HG03565 (cell line): ENCODE measurements at regions not wholly inside any gene's neighbourhood (a gene's known extent, or its start where the extent isn't known, plus 50 kb on each side); places are given as distances from the start of the nearest gene placed in this dataset.

ENCODE experiments used
- ATAC-seq: cut with Tn5 transposase; IDR thresholded peaks from one replicate; pipeline ENCODE4 v1.9.1; 2021; ENCODE audit warnings: mild to moderate bottlenecking, moderate library complexity; ENCODE audit not compliant: unreplicated experiment

DNA sequence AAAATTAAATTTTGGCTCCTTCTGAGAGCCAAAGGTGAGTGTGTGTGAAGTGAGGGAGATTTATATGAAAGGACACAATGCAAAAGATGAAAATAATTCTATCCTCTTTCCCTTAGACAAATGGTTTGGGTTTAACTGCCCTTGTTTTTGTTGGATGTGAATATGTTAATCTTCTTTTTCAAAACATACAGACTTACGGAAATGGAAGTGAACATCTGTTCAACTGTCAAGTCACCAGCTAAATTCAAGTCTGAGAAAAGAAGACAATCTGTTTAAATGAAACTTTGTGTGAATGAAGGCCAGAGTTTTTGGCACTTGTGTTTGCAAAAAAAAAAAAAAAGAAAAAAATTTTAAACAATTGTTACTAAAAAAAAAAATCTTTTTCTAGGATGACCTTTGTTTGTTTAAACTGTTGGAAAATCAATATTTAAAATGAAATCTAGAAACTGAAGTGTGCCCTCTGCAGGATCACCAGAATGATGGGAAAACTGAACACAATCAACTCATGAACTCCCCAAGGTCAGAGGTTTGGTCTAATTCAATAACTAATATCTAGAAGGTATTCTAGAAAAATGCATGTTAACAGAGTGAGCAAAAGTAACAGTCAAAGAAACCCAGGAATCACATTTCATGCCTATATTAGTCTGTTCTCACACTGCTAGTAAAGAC lies 448.8 kb downstream of the FLRT2 start:
- ATAC-seq = no peak

DNA sequence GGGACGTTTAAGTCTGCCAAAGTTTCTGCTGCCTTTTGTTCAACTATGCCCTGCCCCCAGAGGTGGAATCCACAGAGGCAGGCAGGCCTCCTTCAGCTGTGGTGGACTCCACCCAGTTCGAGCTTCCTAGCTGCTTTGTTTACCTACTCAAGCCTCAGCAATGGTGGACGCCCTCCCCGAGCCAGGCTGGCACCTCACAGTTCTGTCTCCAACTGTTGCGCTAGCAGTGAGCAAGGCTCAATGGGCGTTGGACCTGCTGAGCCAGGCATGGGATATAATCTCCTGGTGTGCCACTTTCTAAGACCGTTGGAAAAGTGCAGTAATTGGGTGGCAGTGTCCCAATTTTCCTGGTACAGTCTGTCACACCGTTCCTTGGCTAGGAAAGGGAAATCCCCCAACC lies 444.7 kb downstream of the FLRT2 start:
- no peak for ATAC-seq

- no peak for ATAC-seq
Observed at GRCh38 chr14:85963486-85963885, 433.5 kb downstream of the FLRT2 start.

DNA sequence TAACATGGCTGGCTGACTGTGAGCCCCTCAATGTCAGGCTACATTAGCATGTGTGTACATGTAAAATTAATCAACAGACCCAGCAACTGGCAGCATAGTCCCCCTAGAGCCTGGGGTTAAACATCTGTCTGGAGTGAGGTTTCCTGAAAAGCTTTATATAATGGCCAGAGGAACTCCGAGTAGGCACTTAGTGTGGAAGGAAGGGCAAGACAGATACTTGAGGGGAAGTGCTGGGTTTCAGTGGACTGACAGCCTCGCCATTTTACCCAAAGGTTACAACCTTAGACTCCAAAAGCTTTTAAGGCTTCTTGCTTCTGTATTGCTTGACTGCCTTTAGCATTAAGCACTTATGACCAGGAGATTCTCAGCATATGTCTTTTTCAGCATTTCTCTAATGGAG lies 430.8 kb downstream of the FLRT2 start:
- no peak for ATAC-seq

GRCh38 chr14:85959063-85959462 lies 429.1 kb downstream of the FLRT2 start:
- ATAC-seq = no peak

- ATAC-seq = no peak
Observed at GRCh38 chr14:85958069-85958468, 428.1 kb downstream of the FLRT2 start.

DNA sequence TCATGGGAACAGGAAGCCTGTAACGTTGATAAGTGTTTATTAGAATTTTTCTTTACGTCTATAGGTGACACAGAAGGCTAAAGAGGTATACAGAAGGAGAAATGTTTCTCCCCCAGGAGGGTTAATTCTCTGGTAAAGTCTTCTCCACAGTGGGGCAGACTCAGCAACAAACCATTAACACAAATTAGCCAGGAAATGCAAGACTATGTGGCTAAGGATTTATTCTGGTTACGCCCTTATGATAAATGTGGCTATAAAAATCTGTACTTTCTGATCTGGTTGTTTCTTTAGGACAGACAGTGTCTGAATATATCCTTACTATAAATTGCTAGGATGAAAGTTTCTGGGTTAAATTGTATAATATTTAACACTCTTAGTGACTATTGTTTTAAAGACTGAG lies 423.3 kb downstream of the FLRT2 start:
- ATAC-seq = no peak

DNA sequence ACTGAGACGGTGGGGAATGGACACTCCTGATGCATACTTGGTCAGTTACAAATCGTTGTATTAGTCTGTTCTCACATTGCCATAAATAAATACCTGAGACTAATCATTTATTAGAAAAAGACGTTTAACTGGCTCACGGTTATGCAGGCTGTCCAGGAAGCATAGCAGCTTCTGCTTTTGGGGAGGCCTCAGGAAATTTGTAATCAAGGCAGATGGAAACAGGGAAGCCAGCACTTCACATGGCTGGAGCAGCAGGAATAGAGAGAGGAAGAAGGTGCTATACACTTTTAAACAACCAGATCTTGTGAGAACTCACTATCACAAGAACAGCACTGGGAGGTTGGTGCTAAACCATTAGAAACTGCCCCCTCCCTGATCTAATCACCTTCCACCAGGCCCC lies 418.2 kb downstream of the FLRT2 start:
- ATAC-seq = no peak

DNA sequence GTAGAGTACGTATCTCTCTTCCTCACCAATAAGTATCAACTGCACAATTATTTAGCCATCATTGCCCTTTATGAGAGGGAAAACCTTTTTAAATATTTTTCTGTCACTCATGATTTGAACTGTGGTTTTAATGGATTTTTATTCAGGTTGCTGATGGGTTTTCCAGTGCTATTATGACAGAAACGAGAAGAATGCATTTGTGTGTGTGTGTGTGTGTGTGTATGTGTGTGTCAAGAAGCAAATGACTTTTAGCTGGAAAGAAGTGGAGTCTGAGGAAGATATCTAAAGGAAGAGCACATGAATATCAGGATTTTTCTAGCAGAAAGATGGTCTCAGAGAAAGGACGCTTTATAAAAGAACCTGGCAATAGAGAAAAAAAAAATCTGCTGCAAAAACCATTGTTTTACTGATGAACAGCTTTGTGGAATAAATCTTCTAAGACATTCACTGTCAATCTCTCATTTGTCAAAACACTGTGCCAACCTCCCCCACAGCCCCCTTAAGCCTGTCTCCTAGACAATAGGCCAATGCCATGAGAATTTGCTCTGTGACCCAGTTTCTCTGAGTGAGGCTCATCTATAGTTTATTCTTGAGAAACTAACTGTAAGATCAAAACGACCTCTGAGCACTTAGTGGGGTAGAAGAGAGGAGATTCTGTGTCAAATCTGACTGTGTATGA lies 417.7 kb downstream of the FLRT2 start:
- ATAC-seq = no peak

GRCh38 chr14:85943192-85943591 lies 413.2 kb downstream of the FLRT2 start:
- ATAC-seq = no peak

DNA sequence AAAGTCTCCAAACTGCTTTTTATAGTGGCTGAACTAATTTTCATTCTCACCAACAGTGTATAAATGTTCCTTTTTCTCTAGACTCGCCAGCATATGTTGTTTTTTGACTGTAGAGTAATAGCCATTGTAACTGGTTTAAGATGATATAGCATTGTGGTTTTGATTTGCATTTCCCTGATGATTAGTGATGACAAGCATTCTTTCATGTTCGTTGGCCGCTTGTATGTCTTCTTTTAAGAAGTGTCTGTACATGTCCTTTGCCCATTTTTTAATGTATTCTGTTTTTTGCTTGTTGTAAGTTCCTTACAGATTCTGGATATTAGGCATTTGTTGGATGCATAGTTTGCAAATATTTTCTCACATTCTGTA lies 404.9 kb downstream of the FLRT2 start:
- peak; percentile 25 for ATAC-seq

DNA sequence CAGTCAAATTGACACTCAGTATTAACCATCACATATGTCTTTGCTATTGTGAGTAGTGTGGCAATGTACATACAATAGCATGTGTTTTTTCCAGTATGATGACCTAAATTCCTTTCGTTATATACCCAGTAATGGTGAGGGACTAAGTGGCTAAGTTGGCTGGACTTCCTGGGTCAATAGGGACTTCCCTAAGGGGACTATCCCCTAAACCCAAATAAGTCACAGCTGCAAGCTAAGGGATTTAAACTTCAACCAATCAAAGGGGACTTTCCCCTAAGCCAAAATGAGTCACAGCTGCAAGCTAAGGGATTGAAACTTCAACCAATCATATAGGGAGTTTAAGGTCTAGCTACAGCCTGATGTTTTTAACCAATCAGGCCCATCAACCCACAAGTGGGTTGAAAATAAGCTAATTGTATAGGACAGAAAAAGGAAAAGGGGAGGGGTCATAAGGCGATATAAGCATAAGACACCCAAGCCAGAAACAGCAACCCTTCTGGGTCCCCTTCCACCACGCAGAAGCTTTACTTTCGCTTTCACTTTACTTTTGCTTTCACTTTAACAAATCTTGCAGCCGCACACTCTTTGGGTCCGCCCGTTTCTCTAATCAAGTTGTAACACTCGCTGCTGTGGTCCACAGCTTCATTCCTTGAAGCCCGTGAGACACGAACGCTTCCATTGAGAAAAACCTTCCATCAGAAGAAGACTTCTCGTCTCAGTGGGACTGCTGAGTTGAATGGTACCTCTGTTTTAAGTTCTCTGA lies 404.4 kb downstream of the FLRT2 start:
- peak; percentile 78 for ATAC-seq

DNA sequence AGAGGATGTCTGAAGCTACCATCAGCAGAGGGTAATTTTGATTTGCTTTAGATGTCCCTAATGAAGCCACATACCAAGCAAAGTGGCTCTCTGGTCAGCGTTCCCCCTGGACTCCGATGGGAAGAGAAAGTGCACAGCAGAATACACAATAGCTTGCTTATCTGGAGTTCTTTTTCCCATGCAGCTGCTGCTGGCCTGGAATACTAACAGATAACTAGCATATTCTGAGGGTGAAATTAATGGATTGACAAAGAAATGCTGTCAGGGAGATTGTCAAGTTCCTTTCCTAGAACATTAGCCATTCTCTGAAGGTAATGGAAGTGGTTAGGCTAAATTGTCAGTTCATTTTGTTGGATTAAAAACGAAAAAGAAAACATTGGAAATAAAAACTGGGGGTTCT lies 391.3 kb downstream of the FLRT2 start:
- no peak for ATAC-seq

GRCh38 chr14:85917716-85918115 lies 387.8 kb downstream of the FLRT2 start:
- no peak for ATAC-seq

DNA sequence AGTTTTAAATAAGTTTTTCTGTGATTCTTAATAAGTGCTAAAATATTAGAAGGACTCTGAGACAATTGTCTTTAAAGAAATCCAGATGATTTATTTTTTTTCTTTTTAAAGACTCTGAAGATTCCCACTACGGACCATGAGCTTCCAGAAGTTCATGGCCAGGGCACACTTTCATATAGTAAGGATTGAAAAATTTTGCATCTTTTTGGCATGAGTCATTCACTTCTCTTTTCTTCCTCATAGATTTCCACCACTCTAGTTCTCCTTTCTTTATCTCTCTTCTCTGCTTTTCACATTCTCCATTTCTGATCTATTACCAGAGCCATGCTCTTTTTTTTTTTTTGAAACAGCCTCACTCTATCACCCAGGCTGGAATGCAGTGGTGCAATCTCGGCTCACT lies 385.8 kb downstream of the FLRT2 start:
- ATAC-seq = no peak

DNA sequence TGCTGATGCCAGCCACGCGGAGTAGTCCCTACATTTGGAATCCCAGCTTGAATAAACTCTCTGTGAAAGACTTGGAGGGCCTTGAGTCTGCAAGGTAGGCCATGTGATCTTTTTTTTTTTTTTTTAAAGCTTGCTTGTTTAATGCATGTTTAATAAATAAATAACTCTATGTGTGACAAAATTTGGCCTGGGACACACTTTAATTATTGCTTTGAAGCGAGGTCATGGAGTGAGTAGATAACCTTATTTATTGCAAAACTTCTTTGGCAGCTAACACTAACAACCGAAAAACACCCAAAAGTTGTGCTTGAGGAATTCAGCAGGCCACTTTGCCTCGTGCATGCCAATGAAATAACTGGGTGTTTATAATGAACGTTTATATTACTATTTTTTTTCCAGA lies 382.2 kb downstream of the FLRT2 start:
- no peak for ATAC-seq

- ATAC-seq = no peak
Observed at GRCh38 chr14:85911044-85911443, 381.1 kb downstream of the FLRT2 start.

DNA sequence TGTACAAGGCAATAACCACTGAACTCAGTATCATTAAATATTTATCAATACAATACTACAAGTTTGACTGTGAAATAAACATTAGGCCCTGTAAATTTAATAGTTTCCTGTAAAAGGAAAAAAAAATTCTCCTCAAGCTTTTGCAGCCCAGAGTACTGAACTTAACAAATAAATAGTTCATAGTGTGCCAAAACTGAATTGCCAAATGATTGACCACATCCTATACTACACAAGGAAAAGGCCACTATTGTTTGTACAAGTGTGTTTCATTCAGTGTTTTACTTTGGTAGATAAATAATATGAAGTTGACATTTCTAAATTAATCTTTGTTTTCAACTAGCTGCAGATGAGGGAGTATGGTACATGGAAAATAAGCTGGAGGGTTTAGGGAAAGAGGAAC lies 379.6 kb downstream of the FLRT2 start:
- ATAC-seq = no peak

- no peak for ATAC-seq
Observed at GRCh38 chr14:85907536-85907935, 377.6 kb downstream of the FLRT2 start.

DNA sequence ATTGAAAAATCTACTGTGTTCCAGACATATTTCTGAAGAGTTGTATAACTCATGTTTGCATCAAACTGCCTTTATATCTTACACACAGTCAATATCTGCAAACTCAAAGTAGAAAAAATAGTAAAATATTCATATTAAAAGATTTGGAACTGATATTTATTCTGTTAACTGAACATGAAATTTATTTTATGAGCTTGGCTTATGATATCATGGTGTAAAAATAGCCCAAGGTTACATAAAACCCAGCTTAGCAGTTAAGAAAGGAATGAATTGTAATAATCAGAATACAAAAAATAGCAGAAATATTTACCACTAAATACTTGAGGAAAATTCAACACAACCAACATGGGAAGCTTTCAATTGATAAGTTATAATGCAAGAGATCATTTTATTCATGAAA lies 367.9 kb downstream of the FLRT2 start:
- ATAC-seq = no peak

DNA sequence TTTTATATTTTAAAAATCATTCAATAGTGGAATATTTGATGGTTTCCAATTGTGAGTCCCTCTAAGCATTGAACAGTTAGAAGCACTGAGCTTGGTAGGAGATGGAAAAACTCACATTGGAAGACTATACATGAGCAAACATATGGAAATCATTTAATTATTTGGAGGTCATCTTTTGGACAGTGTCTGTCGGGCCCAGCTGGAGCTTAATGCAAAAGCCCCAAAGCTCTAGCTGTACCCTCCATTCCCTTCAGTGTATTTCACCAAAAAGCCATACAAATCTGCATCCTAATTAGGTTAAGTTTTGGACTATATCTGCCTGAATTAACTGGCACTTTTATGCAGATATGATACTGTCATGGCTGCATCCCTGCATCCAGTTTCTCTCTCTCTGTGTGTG lies 365.7 kb downstream of the FLRT2 start:
- ATAC-seq = no peak

DNA sequence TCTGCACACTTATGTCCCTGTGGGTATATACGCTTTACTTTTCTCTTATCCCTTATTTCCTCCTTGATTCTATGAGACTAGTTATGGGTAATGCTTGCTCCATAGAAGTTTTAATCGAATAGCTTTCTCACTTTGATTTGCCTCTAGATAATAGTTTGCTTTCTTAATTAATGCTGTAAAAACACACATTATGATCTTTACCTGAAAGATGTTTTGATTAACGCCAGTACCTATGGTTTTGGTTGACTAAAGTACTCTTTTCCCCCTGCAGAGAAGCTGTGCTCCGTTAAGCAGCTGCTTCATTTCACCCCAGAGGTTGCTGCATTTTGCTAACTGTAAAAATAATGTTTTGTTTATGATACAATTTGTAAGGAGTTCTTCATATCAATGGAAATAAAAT lies 362.3 kb downstream of the FLRT2 start:
- ATAC-seq = no peak
